ENCODE measurements at regions not wholly inside any gene's neighbourhood (a gene's known extent, or its start where the extent isn't known, plus 50 kb on each side); places are given as distances from the start of the nearest gene placed in this dataset.
"Not testable (repeated sequence)": the region's sequence is repeated elsewhere in the genome, so short reads cannot be mapped to it uniquely, and the experiment has no call there.

DNA sequence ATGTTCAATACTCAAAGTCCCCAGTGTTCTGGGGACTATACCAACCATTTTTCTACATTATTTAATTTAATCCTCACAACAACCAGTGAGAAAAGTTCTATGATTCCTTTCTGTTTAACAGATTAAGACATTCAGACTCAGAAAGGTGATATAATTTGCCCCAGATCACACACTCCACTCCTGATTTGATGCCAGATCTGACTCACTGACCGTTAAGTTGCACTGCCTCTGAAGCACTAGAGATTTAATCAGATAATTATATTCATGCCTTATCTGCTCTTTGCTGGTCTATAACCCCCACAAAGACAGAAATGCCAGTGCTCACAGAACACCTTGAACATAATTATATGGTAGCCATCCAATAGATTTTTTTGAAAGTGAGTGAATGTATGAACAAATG, 501.0 kb downstream of the IGSF11 start:
- Histone ChIP-seq H3K9ac (ENCODE audit: low read depth, low read length) (no peak overlapping the region), H3K27ac (ENCODE audit: low read length) (no peak overlapping the region), H3K4me3 (ENCODE audit: low read length) (no peak overlapping the region), H3K36me3 (ENCODE audit: insufficient read depth, low read depth, low read length) (no peaks in the 10 kb centered on the region), H3K4me1 (ENCODE audit: insufficient read depth, low read length) (no peaks in the 10 kb centered on the region), H3K9me3 (ENCODE audit: insufficient read depth, low read depth, low read length) (no peaks in the 10 kb centered on the region; the same call in 1 of the 2 replicates), H3K27me3 (ENCODE audit: insufficient read depth, low read length) (no peaks in the 10 kb centered on the region)

DNA sequence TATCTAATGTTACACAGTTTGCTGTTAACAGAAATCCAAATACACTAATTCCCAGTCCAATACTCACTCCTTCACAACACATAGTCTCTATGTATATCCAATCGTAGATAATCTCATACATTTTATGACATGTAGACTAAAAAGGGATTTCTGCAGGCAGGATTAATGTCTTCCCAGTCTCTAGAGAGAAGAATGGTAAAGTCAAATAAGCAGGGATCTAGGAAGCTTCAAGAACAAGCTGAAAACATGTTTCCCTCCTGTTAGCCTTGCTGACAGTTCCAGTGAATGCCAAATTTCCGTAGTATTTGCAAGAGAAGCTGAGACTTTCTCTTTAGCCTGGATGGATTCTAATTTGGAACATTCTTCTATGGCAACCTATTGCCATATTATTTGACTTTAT, 500.1 kb downstream of the IGSF11 start:
- Histone ChIP-seq H3K4me3 (ENCODE audit: low read length) (no peak overlapping the region), H3K36me3 (ENCODE audit: insufficient read depth, low read depth, low read length) (no peaks in the 10 kb centered on the region), H3K27ac (ENCODE audit: low read length) (no peak overlapping the region), H3K9me3 (ENCODE audit: insufficient read depth, low read depth, low read length) (no peaks in the 10 kb centered on the region; the same call in 1 of the 2 replicates), H3K4me1 (ENCODE audit: insufficient read depth, low read length) (no peaks in the 10 kb centered on the region), H3K27me3 (ENCODE audit: insufficient read depth, low read length) (no peaks in the 10 kb centered on the region), H3K9ac (ENCODE audit: low read depth, low read length) (no peak overlapping the region)

GRCh38 chr3:118536764-118537163, 497.9 kb downstream of the IGSF11 start:
- Histone ChIP-seq H3K9me3 (ENCODE audit: insufficient read depth, low read depth, low read length) (no peaks in the 10 kb centered on the region), H3K27me3 (ENCODE audit: insufficient read depth, low read length) (no peaks in the 10 kb centered on the region), H3K4me1 (ENCODE audit: insufficient read depth, low read length) (no peaks in the 10 kb centered on the region), H3K9ac (ENCODE audit: low read depth, low read length) (no peak overlapping the region), H3K27ac (ENCODE audit: low read length) (no peak overlapping the region), H3K36me3 (ENCODE audit: insufficient read depth, low read depth, low read length) (no peaks in the 10 kb centered on the region), H3K4me3 (ENCODE audit: low read length) (no peak overlapping the region)

- Histone ChIP-seq H3K36me3 (ENCODE audit: insufficient read depth, low read depth, low read length) (no peaks in the 10 kb centered on the region), H3K27ac (ENCODE audit: low read length) (no peak overlapping the region), H3K4me3 (ENCODE audit: low read length) (no peak overlapping the region), H3K27me3 (ENCODE audit: insufficient read depth, low read length) (no peaks in the 10 kb centered on the region), H3K4me1 (ENCODE audit: insufficient read depth, low read length) (no peaks in the 10 kb centered on the region), H3K9me3 (ENCODE audit: insufficient read depth, low read depth, low read length) (no peaks in the 10 kb centered on the region), H3K9ac (ENCODE audit: low read depth, low read length) (no peak overlapping the region)
Observed at GRCh38 chr3:118537454-118537853, 497.2 kb downstream of the IGSF11 start.

- Histone ChIP-seq H3K9ac (ENCODE audit: low read depth, low read length) (no peak overlapping the region), H3K4me3 (ENCODE audit: low read length) (no peak overlapping the region), H3K27ac (ENCODE audit: low read length) (no peak overlapping the region), H3K4me1 (ENCODE audit: insufficient read depth, low read length) (no peaks in the 10 kb centered on the region), H3K36me3 (ENCODE audit: insufficient read depth, low read depth, low read length) (no peaks in the 10 kb centered on the region), H3K9me3 (ENCODE audit: insufficient read depth, low read depth, low read length) (no peaks in the 10 kb centered on the region), H3K27me3 (ENCODE audit: insufficient read depth, low read length) (no peaks in the 10 kb centered on the region)
Observed at GRCh38 chr3:118538187-118538586, 496.5 kb downstream of the IGSF11 start.

GRCh38 chr3:118539820-118540447, 494.7 kb downstream of the IGSF11 start:
- not testable (repeated sequence) for H3K36me3 ChIP-seq (ENCODE audit: insufficient read depth, low read depth, low read length); H3K27ac ChIP-seq (ENCODE audit: low read length); H3K9ac ChIP-seq (ENCODE audit: low read depth, low read length); H3K4me3 ChIP-seq (ENCODE audit: low read length); H3K27me3 ChIP-seq (ENCODE audit: insufficient read depth, low read length); H3K9me3 ChIP-seq (ENCODE audit: insufficient read depth, low read depth, low read length); H3K4me1 ChIP-seq (ENCODE audit: insufficient read depth, low read length)

- H3K4me3 ChIP-seq (ENCODE audit: low read length); H3K27ac ChIP-seq (ENCODE audit: low read length); H3K36me3 ChIP-seq (ENCODE audit: insufficient read depth, low read depth, low read length); H3K9ac ChIP-seq (ENCODE audit: low read depth, low read length); H3K27me3 ChIP-seq (ENCODE audit: insufficient read depth, low read length); H3K9me3 ChIP-seq (ENCODE audit: insufficient read depth, low read depth, low read length); H3K4me1 ChIP-seq (ENCODE audit: insufficient read depth, low read length): not testable (repeated sequence)
Observed at GRCh38 chr3:118540448-118540821, 494.2 kb downstream of the IGSF11 start.

DNA sequence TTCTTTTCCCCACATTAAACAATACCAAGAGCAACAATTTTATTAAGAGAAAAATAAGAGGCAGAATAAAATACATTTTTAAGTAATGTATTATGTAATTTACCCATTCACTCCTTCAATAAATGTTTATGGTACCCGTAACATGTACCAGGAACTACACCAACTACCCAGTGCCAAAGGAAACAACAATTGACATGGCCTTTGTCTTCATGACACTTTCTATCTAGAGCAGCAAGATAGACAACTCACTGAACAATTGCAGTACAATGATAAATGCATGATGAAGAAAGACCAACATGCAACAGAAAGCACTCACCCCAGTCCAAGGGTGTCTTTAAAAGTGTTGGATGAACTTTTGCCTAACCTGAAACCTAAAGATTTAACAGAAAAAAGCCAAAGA, 493.8 kb downstream of the IGSF11 start:
- no peaks in the 10 kb centered on the region for H3K9me3 ChIP-seq (ENCODE audit: insufficient read depth, low read depth, low read length)
- H3K27ac ChIP-seq (ENCODE audit: low read length): no peak overlapping the region
- no peaks in the 10 kb centered on the region for H3K36me3 ChIP-seq (ENCODE audit: insufficient read depth, low read depth, low read length)

GRCh38 chr3:118541796-118542195, 492.9 kb downstream of the IGSF11 start:
- no peak overlapping the region for H3K27ac ChIP-seq (ENCODE audit: low read length)
- no peaks in the 10 kb centered on the region for H3K27me3 ChIP-seq (ENCODE audit: insufficient read depth, low read length)
- H3K9ac ChIP-seq (ENCODE audit: low read depth, low read length): no peak overlapping the region
- no peaks in the 10 kb centered on the region for H3K4me1 ChIP-seq (ENCODE audit: insufficient read depth, low read length)
- no peak overlapping the region for H3K4me3 ChIP-seq (ENCODE audit: low read length)
- H3K9me3 ChIP-seq (ENCODE audit: insufficient read depth, low read depth, low read length): no peaks in the 10 kb centered on the region
- H3K36me3 ChIP-seq (ENCODE audit: insufficient read depth, low read depth, low read length): no peaks in the 10 kb centered on the region

More for the DNA sequence above, 493.8 kb downstream of the IGSF11 start:
- no peaks in the 10 kb centered on the region for H3K4me1 ChIP-seq (ENCODE audit: insufficient read depth, low read length)
- no peaks in the 10 kb centered on the region for H3K27me3 ChIP-seq (ENCODE audit: insufficient read depth, low read length)
- H3K9ac ChIP-seq (ENCODE audit: low read depth, low read length): no peak overlapping the region
- H3K4me3 ChIP-seq (ENCODE audit: low read length): no peak overlapping the region

- no peak overlapping the region for H3K4me3 ChIP-seq (ENCODE audit: low read length)
- no peaks in the 10 kb centered on the region for H3K4me1 ChIP-seq (ENCODE audit: insufficient read depth, low read length)
- H3K9me3 ChIP-seq (ENCODE audit: insufficient read depth, low read depth, low read length): no peaks in the 10 kb centered on the region
- H3K9ac ChIP-seq (ENCODE audit: low read depth, low read length): no peak overlapping the region
- H3K27me3 ChIP-seq (ENCODE audit: insufficient read depth, low read length): no peaks in the 10 kb centered on the region
- no peaks in the 10 kb centered on the region for H3K36me3 ChIP-seq (ENCODE audit: insufficient read depth, low read depth, low read length)
- no peak overlapping the region for H3K27ac ChIP-seq (ENCODE audit: low read length)
Observed at GRCh38 chr3:118543832-118544231, 490.8 kb downstream of the IGSF11 start.

GRCh38 chr3:118544458-118544857, 490.2 kb downstream of the IGSF11 start:
- Histone ChIP-seq H3K4me3 (ENCODE audit: low read length) (no peak overlapping the region), H3K4me1 (ENCODE audit: insufficient read depth, low read length) (peaks cover 2% of the 10 kb centered on the region; the same call in 1 of the 2 replicates), H3K9me3 (ENCODE audit: insufficient read depth, low read depth, low read length) (no peaks in the 10 kb centered on the region), H3K27ac (ENCODE audit: low read length) (no peak overlapping the region), H3K36me3 (ENCODE audit: insufficient read depth, low read depth, low read length) (no peaks in the 10 kb centered on the region), H3K27me3 (ENCODE audit: insufficient read depth, low read length) (no peaks in the 10 kb centered on the region), H3K9ac (ENCODE audit: low read depth, low read length) (no peak overlapping the region)

- Histone ChIP-seq H3K27me3 (ENCODE audit: insufficient read depth, low read length) (no peaks in the 10 kb centered on the region), H3K36me3 (ENCODE audit: insufficient read depth, low read depth, low read length) (no peaks in the 10 kb centered on the region), H3K27ac (ENCODE audit: low read length) (no peak overlapping the region), H3K9ac (ENCODE audit: low read depth, low read length) (no peak overlapping the region), H3K4me1 (ENCODE audit: insufficient read depth, low read length) (peaks cover 2% of the 10 kb centered on the region; the same call in 1 of the 2 replicates), H3K9me3 (ENCODE audit: insufficient read depth, low read depth, low read length) (no peaks in the 10 kb centered on the region), H3K4me3 (ENCODE audit: low read length) (no peak overlapping the region)
Observed at GRCh38 chr3:118548434-118548833, 486.2 kb downstream of the IGSF11 start.

All from iPS-20b (cell line).